ENCODE measurements at regions not wholly inside any gene's neighbourhood (a gene's known extent, or its start where the extent isn't known, plus 50 kb on each side); places are given as distances from the start of the nearest gene placed in this dataset.

- TF ChIP-seq AKNA (CRISPR knock-in tag; IDR thresholded peaks at IDR 0.05; ENCODE audit: borderline replicate concordance), result no peak
- no peak for TF ChIP-seq ZBTB20 (CRISPR knock-in tag; IDR thresholded peaks at IDR 0.05; ENCODE audit: borderline replicate concordance, low read depth)
- no peak for TF ChIP-seq MTA1 (CRISPR knock-in tag; IDR thresholded peaks at IDR 0.05; ENCODE audit: borderline replicate concordance)
- no peak for TF ChIP-seq USF2 (IDR thresholded peaks at IDR 0.05; ENCODE audit: low read depth, low read length)
- no peak for TF ChIP-seq USF2 (CRISPR knock-in tag; IDR thresholded peaks at IDR 0.05; ENCODE audit: borderline replicate concordance)
- no peak for TF ChIP-seq PBX3 (CRISPR knock-in tag; IDR thresholded peaks at IDR 0.05; ENCODE audit: borderline replicate concordance)
Measured at GRCh38 chr2:120981443-120981842, 245.8 kb downstream of the GLI2 start (continued).

All from HepG2 (cell line).